Lower leg skin (tissue), 3 donors: ENCODE measurements at regions not wholly inside any gene's neighbourhood (a gene's known extent, or its start where the extent isn't known, plus 50 kb on each side); places are given as distances from the start of the nearest gene placed in this dataset.

Source experiments
- POLR2A ChIP-seq, 2 donors: fragments of 450-650 bp; IDR thresholded peaks; one replicate each; pipeline ENCODE4 v1.6.1; 2016 to 2017; ENCODE audit warnings: antibody characterized with exemption in 2 of 2, mild to moderate bottlenecking in 1 of 2, moderate library complexity in 1 of 2
- TF ChIP-seq, protein P1 (sequence below), 3 donors: fragments of 450-650 bp; IDR thresholded peaks; one replicate each; pipeline ENCODE4 v1.5.1; 2016; ENCODE audit warnings: antibody characterized with exemption in 3 of 3, mild to moderate bottlenecking in 3 of 3, moderate library complexity in 2 of 3

DNA sequence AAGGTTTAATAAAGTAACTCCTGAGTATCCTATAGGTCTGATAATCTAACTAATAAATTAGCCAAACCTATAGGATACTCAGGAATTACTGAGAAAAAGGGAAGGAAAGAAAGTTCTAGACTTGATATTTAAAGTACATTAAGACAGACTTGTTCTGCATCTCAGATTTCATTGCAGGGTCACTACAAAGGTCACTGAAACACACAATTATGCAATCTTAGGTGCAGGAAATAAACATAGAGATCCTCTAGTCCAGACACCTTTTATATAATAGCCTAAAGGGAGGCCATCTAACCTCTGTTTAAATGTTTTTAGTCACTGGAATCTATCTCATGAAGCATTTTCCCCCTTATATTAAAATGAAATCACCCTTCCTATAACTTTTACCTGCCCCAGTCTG lies 1215.7 kb downstream of the MAT2B start:
- TF ChIP-seq, protein P1, sequence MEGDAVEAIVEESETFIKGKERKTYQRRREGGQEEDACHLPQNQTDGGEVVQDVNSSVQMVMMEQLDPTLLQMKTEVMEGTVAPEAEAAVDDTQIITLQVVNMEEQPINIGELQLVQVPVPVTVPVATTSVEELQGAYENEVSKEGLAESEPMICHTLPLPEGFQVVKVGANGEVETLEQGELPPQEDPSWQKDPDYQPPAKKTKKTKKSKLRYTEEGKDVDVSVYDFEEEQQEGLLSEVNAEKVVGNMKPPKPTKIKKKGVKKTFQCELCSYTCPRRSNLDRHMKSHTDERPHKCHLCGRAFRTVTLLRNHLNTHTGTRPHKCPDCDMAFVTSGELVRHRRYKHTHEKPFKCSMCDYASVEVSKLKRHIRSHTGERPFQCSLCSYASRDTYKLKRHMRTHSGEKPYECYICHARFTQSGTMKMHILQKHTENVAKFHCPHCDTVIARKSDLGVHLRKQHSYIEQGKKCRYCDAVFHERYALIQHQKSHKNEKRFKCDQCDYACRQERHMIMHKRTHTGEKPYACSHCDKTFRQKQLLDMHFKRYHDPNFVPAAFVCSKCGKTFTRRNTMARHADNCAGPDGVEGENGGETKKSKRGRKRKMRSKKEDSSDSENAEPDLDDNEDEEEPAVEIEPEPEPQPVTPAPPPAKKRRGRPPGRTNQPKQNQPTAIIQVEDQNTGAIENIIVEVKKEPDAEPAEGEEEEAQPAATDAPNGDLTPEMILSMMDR (IDR thresholded peaks at IDR 0.05) = no peak
- TF ChIP-seq POLR2A (IDR thresholded peaks at IDR 0.05) = no peak
